Brain microvascular endothelial cell (primary cell): ENCODE measurements at regions not wholly inside any gene's neighbourhood (a gene's known extent, or its start where the extent isn't known, plus 50 kb on each side); places are given as distances from the start of the nearest gene placed in this dataset.

ENCODE experiments used
- DNase-seq: peaks from one replicate; pipeline ENCODE4 v3.0.0-alpha.2; 2020
- H3K27ac ChIP-seq: fragments of 250-450 bp; sonication (Bioruptor Pico); 2 replicates; pipeline ENCODE4 v1.5.1; 2020; ENCODE audit warnings: mild to moderate bottlenecking, moderate library complexity
- H3K27me3 ChIP-seq: fragments of 250-450 bp; sonication (Bioruptor Pico); replicated peaks from 2 replicates; pipeline ENCODE4 v1.5.1; 2020; ENCODE audit warnings: mild to moderate bottlenecking
- H3K36me3 ChIP-seq: fragments of 250-450 bp; sonication (Bioruptor Pico); replicated peaks from 2 replicates; pipeline ENCODE4 v1.5.1; 2020; ENCODE audit warnings: mild to moderate bottlenecking
- H3K4me3 ChIP-seq: 2 replicates; pipeline ENCODE4 v1.5.1; 2011; ENCODE audit warnings: low read depth, mild to moderate bottlenecking, control low read depth, low read length, moderate library complexity
- CTCF ChIP-seq: IDR thresholded peaks from 2 replicates; pipeline ENCODE4 v1.5.1; 2011; ENCODE audit warnings: low read depth, mild to moderate bottlenecking, moderate library complexity, low read length, control low read depth, inconsistent platforms; ENCODE audit errors: missing control alignments
- in situ Hi-C: cut with HindIII; loops from 2 replicates; pipeline ENCODE4 v1.10.0; 2017; ENCODE audit warnings: low sequenced_read_pairs, low pct_ligation_motif_present

GRCh38 chr13:53324656-53325055 lies 296.0 kb downstream of the OLFM4 start:
- no peaks in the 10 kb centered on the region for H3K36me3 ChIP-seq
- no peak for DNase-seq
- H3K4me3 ChIP-seq, result no peak overlapping the region
- TF ChIP-seq CTCF, result no peak
- H3K27ac ChIP-seq, result no peak overlapping the region
- in situ Hi-C loops, result no loop called here
- H3K27me3 ChIP-seq, result no peaks in the 10 kb centered on the region

- Histone ChIP-seq H3K4me3 (no peak overlapping the region), H3K27me3 (no peaks in the 10 kb centered on the region), H3K27ac (no peak overlapping the region), H3K36me3 (no peaks in the 10 kb centered on the region)
- no peak for TF ChIP-seq CTCF
- DNase-seq, result no peak
- in situ Hi-C loops, result no loop called here
These were observed 298.1 kb downstream of the OLFM4 start for GRCh38 chr13:53326716-53327115.

GRCh38 chr13:53327680-53328315 lies 299.2 kb downstream of the OLFM4 start:
- in situ Hi-C loops, result no loop called here
- no peaks in the 10 kb centered on the region for H3K36me3 ChIP-seq
- H3K4me3 ChIP-seq, result no peak overlapping the region
- TF ChIP-seq CTCF, result no peak
- DNase-seq, result no peak
- no peak overlapping the region for H3K27ac ChIP-seq
- H3K27me3 ChIP-seq, result no peaks in the 10 kb centered on the region

GRCh38 chr13:53336441-53337160 lies 308.0 kb downstream of the OLFM4 start:
- in situ Hi-C loops, result no loop called here
- H3K27me3 ChIP-seq, result no peaks in the 10 kb centered on the region
- no peak overlapping the region for H3K27ac ChIP-seq
- DNase-seq, result no peak
- H3K4me3 ChIP-seq, result no peak overlapping the region
- no peak for TF ChIP-seq CTCF
- no peaks in the 10 kb centered on the region for H3K36me3 ChIP-seq

GRCh38 chr13:53338760-53339159 lies 310.1 kb downstream of the OLFM4 start:
- TF ChIP-seq CTCF, result no peak
- H3K4me3 ChIP-seq, result no peak overlapping the region
- in situ Hi-C loops, result no loop called here
- no peak overlapping the region for H3K27ac ChIP-seq
- no peaks in the 10 kb centered on the region for H3K27me3 ChIP-seq
- DNase-seq, result no peak
- no peaks in the 10 kb centered on the region for H3K36me3 ChIP-seq
